Uterus (tissue), 3 donors: ENCODE measurements at regions not wholly inside any gene's neighbourhood (a gene's known extent, or its start where the extent isn't known, plus 50 kb on each side); places are given as distances from the start of the nearest gene placed in this dataset.
"Not testable (repeated sequence)": the region's sequence is repeated elsewhere in the genome, so short reads cannot be mapped to it uniquely, and the experiment has no call there.

Experiments used
- DNase-seq, 2 donors: peaks; one replicate each; pipeline ENCODE4 v3.0.0-alpha.2; 2019 to 2020
- H3K27ac ChIP-seq, 2 donors: fragments of 200-600 bp; sonication (generic); 1 replicate in 1 of 2; 2 replicates in 1 of 2; pipeline ENCODE4 v1.5.1; 2016 to 2018
- H3K27me3 ChIP-seq, 2 donors: fragments of 200-600 bp; sonication (generic); one replicate each; pipeline ENCODE4 v1.5.1; 2018 to 2019; ENCODE audit warnings: control low read depth in 1 of 2
- H3K36me3 ChIP-seq, 2 donors: fragments of 200-600 bp; sonication (generic); one replicate each; pipeline ENCODE4 v1.5.1; 2019; ENCODE audit warnings: control low read depth in 1 of 2
- H3K4me1 ChIP-seq, 2 donors: fragments of 200-600 bp; sonication (generic); one replicate each; pipeline ENCODE4 v1.5.1; 2018 to 2019; ENCODE audit warnings: control low read depth in 1 of 2
- H3K4me3 ChIP-seq, 2 donors: fragments of 200-600 bp; sonication (generic); 1 replicate in 1 of 2; 2 replicates in 1 of 2; pipeline ENCODE4 v1.5.1; 2018 to 2019; ENCODE audit warnings: mild to moderate bottlenecking in 1 of 2
- H3K9me3 ChIP-seq, 2 donors: fragments of 200-600 bp; sonication (generic); one replicate each; pipeline ENCODE4 v1.5.1; 2019; ENCODE audit warnings: control low read depth in 1 of 2
- POLR2A ChIP-seq, 2 donors: fragments of 450-650 bp; IDR thresholded peaks; one replicate each; pipeline ENCODE4 v1.6.1; 2016; ENCODE audit warnings: antibody characterized with exemption in 2 of 2, mild to moderate bottlenecking in 1 of 2, moderate library complexity in 1 of 2
- intact Hi-C: fragments of 100-400 bp; cut with DNase I; formaldehyde crosslinking; loops from one replicate; pipeline ENCODE4 v1.15.1; 2023; ENCODE audit warnings: low total_unique reads
- TF ChIP-seq, protein P1 (sequence below), 4 experiments: fragments of 200-600 bp in 2 of 4; fragments of 450-650 bp in 2 of 4; sonication (generic) in 2 of 4; IDR thresholded peaks; one replicate each; pipeline ENCODE4 v1.5.1; 2016 to 2019; ENCODE audit warnings: antibody characterized with exemption in 4 of 4, mild to moderate bottlenecking in 2 of 4, moderate library complexity in 1 of 4
- donor health status: DM: yes; HTN: yes; CAD: no.

DNA sequence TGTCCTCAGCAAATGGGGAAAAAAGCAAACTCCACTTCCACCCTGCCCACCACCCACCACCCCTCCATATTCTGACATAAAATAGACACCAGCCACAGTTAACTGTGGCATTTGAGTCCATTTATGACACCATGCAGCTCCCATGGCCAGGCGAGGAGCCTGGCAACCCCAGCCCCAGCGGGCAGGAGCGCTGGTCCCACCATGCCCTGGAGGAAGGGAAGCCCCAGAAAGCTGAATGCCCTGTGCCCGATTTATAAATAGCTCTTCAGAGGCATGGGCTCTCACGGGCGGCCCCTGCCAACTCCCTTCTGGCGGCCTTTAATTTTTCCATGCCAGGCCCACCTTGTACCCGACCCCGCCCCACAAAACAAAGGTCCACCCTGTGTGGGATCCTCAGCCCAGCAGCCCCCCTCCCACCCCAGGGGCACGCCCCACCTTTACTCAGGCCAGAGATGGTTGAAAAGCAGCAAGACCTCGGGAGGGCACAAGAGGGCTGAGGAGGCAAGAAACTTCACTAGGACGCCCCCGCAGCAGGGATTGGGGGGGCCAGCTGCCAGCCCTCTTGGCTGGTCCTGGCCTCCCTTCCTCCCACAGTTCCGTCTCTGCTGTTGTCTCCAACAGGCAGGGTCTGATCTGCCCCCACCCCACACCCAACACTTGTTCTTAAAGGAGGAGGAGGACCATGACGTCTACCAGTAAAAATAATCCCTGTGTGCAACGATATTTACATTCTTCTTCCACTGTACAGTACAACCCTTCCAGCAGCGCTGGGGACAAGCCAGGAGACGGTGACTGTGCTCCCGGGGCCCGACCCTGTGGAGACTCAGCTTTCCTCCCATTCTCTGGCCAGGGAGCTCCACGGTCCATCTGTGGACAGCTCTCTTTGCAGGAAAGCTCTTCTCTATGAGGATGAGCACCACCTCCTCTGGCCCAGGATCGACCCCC, 115.6 kb upstream of the CDYL start:
- Histone ChIP-seq H3K4me1 (no peaks in the 10 kb centered on the region), H3K4me3 (no peak overlapping the region), H3K9me3 (no peaks in the 10 kb centered on the region), H3K27ac (no peak overlapping the region), H3K36me3 (no peaks in the 10 kb centered on the region), H3K27me3 (no peaks in the 10 kb centered on the region)
- no peak for DNase-seq
- TF ChIP-seq POLR2A (IDR thresholded peaks at IDR 0.05) = no peak
- TF ChIP-seq, protein P1, sequence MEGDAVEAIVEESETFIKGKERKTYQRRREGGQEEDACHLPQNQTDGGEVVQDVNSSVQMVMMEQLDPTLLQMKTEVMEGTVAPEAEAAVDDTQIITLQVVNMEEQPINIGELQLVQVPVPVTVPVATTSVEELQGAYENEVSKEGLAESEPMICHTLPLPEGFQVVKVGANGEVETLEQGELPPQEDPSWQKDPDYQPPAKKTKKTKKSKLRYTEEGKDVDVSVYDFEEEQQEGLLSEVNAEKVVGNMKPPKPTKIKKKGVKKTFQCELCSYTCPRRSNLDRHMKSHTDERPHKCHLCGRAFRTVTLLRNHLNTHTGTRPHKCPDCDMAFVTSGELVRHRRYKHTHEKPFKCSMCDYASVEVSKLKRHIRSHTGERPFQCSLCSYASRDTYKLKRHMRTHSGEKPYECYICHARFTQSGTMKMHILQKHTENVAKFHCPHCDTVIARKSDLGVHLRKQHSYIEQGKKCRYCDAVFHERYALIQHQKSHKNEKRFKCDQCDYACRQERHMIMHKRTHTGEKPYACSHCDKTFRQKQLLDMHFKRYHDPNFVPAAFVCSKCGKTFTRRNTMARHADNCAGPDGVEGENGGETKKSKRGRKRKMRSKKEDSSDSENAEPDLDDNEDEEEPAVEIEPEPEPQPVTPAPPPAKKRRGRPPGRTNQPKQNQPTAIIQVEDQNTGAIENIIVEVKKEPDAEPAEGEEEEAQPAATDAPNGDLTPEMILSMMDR (IDR thresholded peaks at IDR 0.05) = no peak
- intact Hi-C loops = no loop called here

DNA sequence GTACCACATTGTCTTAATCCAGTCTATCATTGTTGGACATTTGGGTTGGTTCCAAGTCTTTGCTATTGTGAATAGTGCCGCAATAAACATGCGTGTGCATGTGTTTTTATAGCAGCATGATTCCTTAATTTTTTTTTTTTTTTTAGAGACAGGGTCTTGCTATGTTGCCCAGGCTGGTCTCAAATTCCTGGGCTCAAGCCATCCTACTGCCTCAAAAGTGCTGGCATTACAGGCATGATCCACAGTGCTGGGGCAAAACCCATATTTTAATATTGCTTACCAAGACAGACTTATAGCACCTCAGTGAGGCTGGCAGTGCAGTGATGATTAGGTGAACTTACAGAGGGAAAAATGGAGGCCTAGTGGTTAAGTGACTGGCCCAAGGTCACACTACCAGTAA, 116.5 kb upstream of the CDYL start:
- H3K27me3 ChIP-seq, intact Hi-C loops, H3K36me3 ChIP-seq, H3K4me1 ChIP-seq, DNase-seq, H3K4me3 ChIP-seq, H3K27ac ChIP-seq, H3K9me3 ChIP-seq: not testable (repeated sequence)

DNA sequence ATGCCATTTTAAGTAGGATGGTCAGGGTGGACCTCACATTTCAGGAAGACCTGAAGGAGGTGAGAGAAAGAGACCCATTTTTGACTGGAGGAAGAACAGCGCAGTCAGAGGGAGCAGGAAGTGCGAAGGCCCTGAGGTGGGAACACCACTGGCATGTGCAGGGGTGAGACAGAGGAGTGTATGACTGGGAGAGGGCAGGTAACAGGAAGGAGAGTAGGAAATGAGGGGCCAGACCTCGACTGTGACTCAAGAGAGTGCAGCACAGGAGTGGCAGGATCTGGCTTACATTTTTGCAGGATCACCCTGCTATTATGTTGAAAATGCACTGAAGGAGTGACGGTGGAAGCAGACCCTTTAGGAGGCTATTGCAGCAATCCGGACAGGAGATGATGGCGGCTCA, 117.7 kb upstream of the CDYL start:
- intact Hi-C loops = no loop called here
- Histone ChIP-seq H3K36me3 (no peaks in the 10 kb centered on the region), H3K9me3 (no peaks in the 10 kb centered on the region), H3K4me1 (no peaks in the 10 kb centered on the region), H3K4me3 (no peak overlapping the region), H3K27ac (no peak overlapping the region), H3K27me3 (no peaks in the 10 kb centered on the region)
- DNase-seq = no peak
- TF ChIP-seq, protein P1 (IDR thresholded peaks at IDR 0.05) = no peak
- no peak for TF ChIP-seq POLR2A (IDR thresholded peaks at IDR 0.05)

DNA sequence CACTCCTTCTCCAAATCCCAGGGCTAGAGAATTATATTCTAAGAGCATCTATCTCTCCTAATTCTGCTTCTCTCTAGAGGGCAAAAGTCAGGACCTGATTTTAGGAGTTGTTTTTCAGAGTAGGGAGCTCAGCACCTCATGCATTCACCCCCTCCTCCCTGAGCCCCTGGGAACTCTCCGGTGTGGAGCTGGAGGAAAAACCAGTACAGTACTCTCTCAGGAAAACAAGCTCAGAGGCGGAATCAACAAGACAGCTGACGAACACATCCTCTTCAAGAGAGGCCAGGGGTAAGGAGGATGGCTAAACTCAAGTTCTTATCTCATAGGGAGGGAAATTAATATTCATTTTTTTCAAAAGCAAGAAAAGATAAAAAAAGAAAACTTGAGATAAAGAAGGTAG, 120.1 kb upstream of the CDYL start:
- Histone ChIP-seq H3K36me3 (no peaks in the 10 kb centered on the region), H3K27me3 (no peaks in the 10 kb centered on the region), H3K9me3 (no peaks in the 10 kb centered on the region), H3K4me1 (no peaks in the 10 kb centered on the region), H3K27ac (no peak overlapping the region), H3K4me3 (no peak overlapping the region)
- TF ChIP-seq, protein P1 (IDR thresholded peaks at IDR 0.05) = no peak
- TF ChIP-seq POLR2A (IDR thresholded peaks at IDR 0.05) = no peak
- intact Hi-C loops = no loop called here
- no peak for DNase-seq

DNA sequence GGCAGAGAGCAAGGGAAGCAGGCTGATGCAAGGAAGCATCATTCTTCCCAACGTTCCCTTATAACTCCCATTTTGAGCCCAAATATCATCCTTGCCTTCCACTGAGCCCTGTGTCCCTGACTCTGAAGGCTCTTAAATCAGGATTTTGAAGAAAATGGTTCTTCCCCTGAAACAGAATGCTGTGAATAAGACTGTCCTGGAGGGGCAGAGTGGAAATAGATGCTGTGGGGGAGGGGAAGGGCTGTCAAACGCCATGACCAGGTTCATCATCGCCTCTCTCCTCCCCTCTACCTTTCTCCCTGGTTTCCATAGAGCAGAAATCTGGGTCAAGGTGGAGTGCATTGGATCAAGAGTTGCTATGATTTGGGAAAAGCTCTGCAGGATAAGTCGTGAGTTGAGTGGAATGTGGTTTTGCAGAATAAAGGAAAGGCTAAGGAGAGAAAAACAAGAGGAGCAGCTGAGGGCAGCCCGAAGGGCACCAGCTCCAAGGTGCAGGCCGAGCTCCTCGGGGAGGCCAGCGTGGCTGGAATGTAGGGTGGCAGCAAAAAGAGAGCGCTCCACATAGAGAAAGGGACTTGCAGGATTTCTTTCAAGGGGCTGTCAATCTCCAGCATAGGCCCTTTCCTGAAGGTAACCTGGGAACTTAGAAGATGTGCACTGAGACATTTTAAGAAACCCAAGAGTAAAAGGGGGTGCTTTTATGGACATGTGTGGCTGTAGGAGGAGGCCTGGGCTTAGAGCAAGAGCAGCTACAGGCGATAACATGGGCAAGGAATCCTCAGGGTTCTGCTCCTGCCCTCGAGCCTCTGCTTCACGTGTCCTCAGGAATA, 120.8 kb upstream of the CDYL start:
- Histone ChIP-seq H3K9me3 (no peaks in the 10 kb centered on the region), H3K4me3 (no peak overlapping the region), H3K4me1 (no peaks in the 10 kb centered on the region), H3K36me3 (no peaks in the 10 kb centered on the region), H3K27ac (no peak overlapping the region), H3K27me3 (no peaks in the 10 kb centered on the region)
- TF ChIP-seq POLR2A (IDR thresholded peaks at IDR 0.05) = no peak
- TF ChIP-seq, protein P1 (IDR thresholded peaks at IDR 0.05) = no peak
- DNase-seq = no peak
- intact Hi-C loops = no loop called here
